CD4-positive, alpha-beta T cell (primary cell): ENCODE measurements at regions not wholly inside any gene's neighbourhood (a gene's known extent, or its start where the extent isn't known, plus 50 kb on each side); places are given as distances from the start of the nearest gene placed in this dataset.

ENCODE experiments used
- ATAC-seq: fragments of 200-7000 bp; cut with Tn5 transposase; one replicate; pipeline ENCODE4 v1.10.0; 2022; ENCODE audit warnings: mild to moderate bottlenecking; ENCODE audit not compliant: poor library complexity
- CTCF ChIA-PET: fragments of 350-600 bp; sonication (Branson Sonifier 250); formaldehyde crosslinking; loops from one replicate; lab custom pipeline; 2021; ENCODE audit warnings: antibody characterized with exemption, inconsistent platforms; lab: Charles Lee
- POLR2A ChIA-PET: fragments of 350-600 bp; sonication (Branson Sonifier 250); formaldehyde crosslinking; loops from one replicate; lab custom pipeline; 2021; ENCODE audit warnings: antibody characterized with exemption, inconsistent platforms; lab: Charles Lee
- DNase-seq, 14 experiments: peaks; one replicate each; pipeline ENCODE4 v3.0.0-alpha.2; 2013 to 2020; ENCODE audit warnings: mixed read lengths in 2 of 14
- H3K27ac ChIP-seq, 2 donors: one replicate each; pipeline versions ENCODE4 v1.5.1 to v1.7.0; 2013; ENCODE audit warnings: low read length in 2 of 2, low read depth in 1 of 2, mild to moderate bottlenecking in 1 of 2
- H3K27me3 ChIP-seq, 2 experiments: 1 replicate in 1 of 2; 2 replicates in 1 of 2; pipeline versions ENCODE4 v1.6.1 to v1.7.0; 2013; ENCODE audit warnings: low read length in 2 of 2, control low read depth in 1 of 2, mild to moderate bottlenecking in 1 of 2, moderate library complexity in 1 of 2; ENCODE audit not compliant: insufficient read depth in 2 of 2, control insufficient read depth in 1 of 2
- H3K36me3 ChIP-seq: one replicate; pipeline ENCODE4 v1.6.1; 2013; ENCODE audit warnings: low read length, control low read depth; ENCODE audit not compliant: insufficient read depth
- H3K4me1 ChIP-seq: one replicate; pipeline ENCODE4 v1.6.1; 2013; ENCODE audit warnings: low read length, control low read depth; ENCODE audit not compliant: insufficient read depth
- H3K4me3 ChIP-seq: one replicate; pipeline ENCODE4 v1.5.1; 2013; ENCODE audit warnings: mild to moderate bottlenecking, low read length, moderate library complexity
- H3K9me3 ChIP-seq, 2 experiments: 1 replicate in 1 of 2; 2 replicates in 1 of 2; pipeline versions ENCODE4 v1.6.1 to v1.7.0; 2013; ENCODE audit warnings: low read length in 2 of 2, mild to moderate bottlenecking in 2 of 2, control low read depth in 1 of 2, moderate library complexity in 1 of 2; ENCODE audit not compliant: control insufficient read depth in 1 of 2, insufficient read depth in 1 of 2
- H3K27ac Mint-ChIP-seq: one replicate; pipeline ENCODE4 v1.8.0; 2020; ENCODE audit warnings: mixed read lengths
- H3K27me3 Mint-ChIP-seq: one replicate; pipeline ENCODE4 v1.8.0; 2021; ENCODE audit warnings: mixed read lengths
- H3K36me3 Mint-ChIP-seq: one replicate; pipeline ENCODE4 v1.8.0; 2021; ENCODE audit warnings: low read depth, mixed read lengths
- H3K4me1 Mint-ChIP-seq: one replicate; pipeline ENCODE4 v1.8.0; 2021; ENCODE audit warnings: low read depth, mixed read lengths
- H3K4me3 Mint-ChIP-seq: one replicate; pipeline ENCODE4 v1.8.0; 2020; ENCODE audit warnings: mild to moderate bottlenecking, mixed read lengths
- H3K9me3 Mint-ChIP-seq: one replicate; pipeline ENCODE4 v1.8.0; 2020; ENCODE audit warnings: mixed read lengths
- CTCF ChIP-seq: fragments of 200-600 bp; IDR thresholded peaks from one replicate; pipeline ENCODE4 v1.8.0; 2022; ENCODE audit warnings: antibody characterized with exemption, mild to moderate bottlenecking
- intact Hi-C, 2 experiments: fragments of 100-400 bp; cut with DNase I in 1 of 2; cut with micrococcal nuclease in 1 of 2; formaldehyde crosslinking; loops; one replicate each; pipeline versions ENCODE4 v1.15.1 to v1.9.0; 2023 to 2025; cut with DNase I, micrococcal nuclease

- Histone ChIP-seq H3K4me1 (peaks cover 4% of the 10 kb centered on the region), H3K36me3 (no peaks in the 10 kb centered on the region), H3K4me3 (no peak overlapping the region), H3K9me3 (no peaks in the 10 kb centered on the region), H3K27ac (no peak overlapping the region), H3K27me3 (peaks cover 0 to 3% of the 10 kb centered on the region in 2 experiments)
- intact Hi-C loops, result no loop called here
- DNase-seq, result no peak
- Mint-ChIP-seq H3K9me3 (no peaks in the 10 kb centered on the region), H3K4me3 (no peak overlapping the region), H3K27me3 (peaks cover 34% of the 10 kb centered on the region), H3K36me3 (no peaks in the 10 kb centered on the region), H3K4me1 (peaks cover 8% of the 10 kb centered on the region), H3K27ac (no peak overlapping the region)
- ATAC-seq, result no peak
- CTCF ChIA-PET, result no interaction called here
- POLR2A ChIA-PET, result no interaction called here
- no peak for TF ChIP-seq CTCF
Measured at GRCh38 chr11:32328392-32328791, 106.9 kb downstream of the WT1 start.

GRCh38 chr11:32331098-32331497 is 104.2 kb downstream of the WT1 start:
- DNase-seq (no peak), ATAC-seq (no peak)
- Histone ChIP-seq H3K4me3 (no peak overlapping the region), H3K4me1 (peaks cover 11% of the 10 kb centered on the region), H3K36me3 (no peaks in the 10 kb centered on the region), H3K9me3 (peaks cover 0 to 10% of the 10 kb centered on the region in 2 experiments), H3K27me3 (peaks cover 11 to 22% of the 10 kb centered on the region in 2 experiments), H3K27ac (no peak overlapping the region)
- H3K9me3 Mint-ChIP-seq, result no peaks in the 10 kb centered on the region
- CTCF ChIA-PET, result no interaction called here
- no peak for TF ChIP-seq CTCF
- H3K27ac Mint-ChIP-seq, result no peak overlapping the region
- H3K27me3 Mint-ChIP-seq, result peaks cover 54% of the 10 kb centered on the region
- H3K4me1 Mint-ChIP-seq, result peaks cover 13% of the 10 kb centered on the region
- H3K4me3 Mint-ChIP-seq, result no peak overlapping the region
- no peaks in the 10 kb centered on the region for H3K36me3 Mint-ChIP-seq
- POLR2A ChIA-PET, result no interaction called here
- intact Hi-C loops, result no loop called here

GRCh38 chr11:32331792-32332191 is 103.5 kb downstream of the WT1 start:
- no peak overlapping the region for H3K4me3 ChIP-seq
- no peak overlapping the region for H3K4me3 Mint-ChIP-seq
- peaks cover 57% of the 10 kb centered on the region for H3K27me3 Mint-ChIP-seq
- ATAC-seq (no peak), DNase-seq (no peak)
- H3K36me3 ChIP-seq, result no peaks in the 10 kb centered on the region
- peaks cover 0 to 10% of the 10 kb centered on the region in 2 experiments for H3K9me3 ChIP-seq
- CTCF ChIA-PET, result no interaction called here
- intact Hi-C loops, result no loop called here
- peaks cover 13% of the 10 kb centered on the region for H3K4me1 Mint-ChIP-seq
- H3K4me1 ChIP-seq, result peaks cover 11% of the 10 kb centered on the region
- H3K27ac ChIP-seq, result no peak overlapping the region
- H3K36me3 Mint-ChIP-seq, result no peaks in the 10 kb centered on the region
- POLR2A ChIA-PET, result interaction anchor here (0.7 kb wide), 1 partner anchor 925 kb away, joined by 3 read pairs; the partner anchor contains the start of gene HIPK3
- H3K9me3 Mint-ChIP-seq, result no peaks in the 10 kb centered on the region
- no peak for TF ChIP-seq CTCF
- no peak overlapping the region for H3K27ac Mint-ChIP-seq
- peaks cover 11 to 26% of the 10 kb centered on the region in 2 experiments for H3K27me3 ChIP-seq
